ENCODE measurements at regions not wholly inside any gene's neighbourhood (a gene's known extent, or its start where the extent isn't known, plus 50 kb on each side); places are given as distances from the start of the nearest gene placed in this dataset.

DNA sequence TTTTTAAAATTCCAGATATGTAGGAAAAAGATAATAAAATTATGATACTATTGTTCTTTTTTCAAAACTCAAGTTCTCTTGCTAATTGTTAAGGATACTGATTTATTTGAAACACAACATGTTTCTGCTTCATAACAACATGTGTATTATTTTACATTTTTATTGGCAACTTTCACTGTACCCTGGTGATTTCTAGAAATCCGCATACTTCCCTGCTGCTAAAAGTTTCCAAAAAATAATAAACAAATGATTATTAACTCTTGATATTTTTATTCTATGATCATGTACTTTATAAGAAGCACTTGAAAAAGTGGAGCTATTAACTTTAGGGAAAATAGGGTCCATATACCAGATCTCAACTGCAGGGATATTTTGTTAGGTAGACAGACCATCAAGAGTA is 71.2 kb upstream of the HCCS start:
- Histone ChIP-seq H3F3A (ENCODE audit: insufficient read depth, low read length, poor library complexity, severe bottlenecking) (no peaks in the 10 kb centered on the region), H3K27me3 (ENCODE audit: insufficient read depth, low read depth, low read length) (no peaks in the 10 kb centered on the region), H3K9me2 (ENCODE audit: insufficient read depth, low read length) (no peaks in the 10 kb centered on the region), H3K9ac (ENCODE audit: low read length) (no peak overlapping the region), H3K4me2 (ENCODE audit: low read length) (no peak overlapping the region), H2AFZ (ENCODE audit: low read depth, low read length) (no peak overlapping the region), H3K79me2 (replicated peaks; ENCODE audit: insufficient read depth, low read length) (no peaks in the 10 kb centered on the region), H3K9me3 (ENCODE audit: low read length) (no peaks in the 10 kb centered on the region), H3K27ac (ENCODE audit: low read length) (no peak overlapping the region), H3K36me3 (ENCODE audit: insufficient read depth, low read length) (no peaks in the 10 kb centered on the region), H3K4me3 (ENCODE audit: low read length) (no peak overlapping the region), H4K20me1 (ENCODE audit: insufficient read depth) (no peaks in the 10 kb centered on the region)
- TF ChIP-seq SMC3 (conservative IDR thresholded peaks at IDR 0.05; ENCODE audit: poor library complexity) (no peak), POLR2AphosphoS5 (IDR thresholded peaks at IDR 0.05) (no peak), MXI1 (conservative IDR thresholded peaks at IDR 0.05; ENCODE audit: poor library complexity, severe bottlenecking) (no peak), EP300 (conservative IDR thresholded peaks at IDR 0.05; ENCODE audit: poor library complexity, severe bottlenecking) (no peak), TAF1 (IDR thresholded peaks at IDR 0.05; ENCODE audit: low read depth) (no peak), EZH2 (IDR thresholded peaks at IDR 0.05; ENCODE audit: borderline replicate concordance, insufficient read depth, low read length, poor library complexity, severe bottlenecking) (no peak), RAD21 (conservative IDR thresholded peaks at IDR 0.05) (no peak)
- TF ChIP-seq, protein P1, sequence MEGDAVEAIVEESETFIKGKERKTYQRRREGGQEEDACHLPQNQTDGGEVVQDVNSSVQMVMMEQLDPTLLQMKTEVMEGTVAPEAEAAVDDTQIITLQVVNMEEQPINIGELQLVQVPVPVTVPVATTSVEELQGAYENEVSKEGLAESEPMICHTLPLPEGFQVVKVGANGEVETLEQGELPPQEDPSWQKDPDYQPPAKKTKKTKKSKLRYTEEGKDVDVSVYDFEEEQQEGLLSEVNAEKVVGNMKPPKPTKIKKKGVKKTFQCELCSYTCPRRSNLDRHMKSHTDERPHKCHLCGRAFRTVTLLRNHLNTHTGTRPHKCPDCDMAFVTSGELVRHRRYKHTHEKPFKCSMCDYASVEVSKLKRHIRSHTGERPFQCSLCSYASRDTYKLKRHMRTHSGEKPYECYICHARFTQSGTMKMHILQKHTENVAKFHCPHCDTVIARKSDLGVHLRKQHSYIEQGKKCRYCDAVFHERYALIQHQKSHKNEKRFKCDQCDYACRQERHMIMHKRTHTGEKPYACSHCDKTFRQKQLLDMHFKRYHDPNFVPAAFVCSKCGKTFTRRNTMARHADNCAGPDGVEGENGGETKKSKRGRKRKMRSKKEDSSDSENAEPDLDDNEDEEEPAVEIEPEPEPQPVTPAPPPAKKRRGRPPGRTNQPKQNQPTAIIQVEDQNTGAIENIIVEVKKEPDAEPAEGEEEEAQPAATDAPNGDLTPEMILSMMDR (IDR thresholded peaks at IDR 0.05; ENCODE audit: poor library complexity, severe bottlenecking): no peak
- TF ChIP-seq, protein P2, sequence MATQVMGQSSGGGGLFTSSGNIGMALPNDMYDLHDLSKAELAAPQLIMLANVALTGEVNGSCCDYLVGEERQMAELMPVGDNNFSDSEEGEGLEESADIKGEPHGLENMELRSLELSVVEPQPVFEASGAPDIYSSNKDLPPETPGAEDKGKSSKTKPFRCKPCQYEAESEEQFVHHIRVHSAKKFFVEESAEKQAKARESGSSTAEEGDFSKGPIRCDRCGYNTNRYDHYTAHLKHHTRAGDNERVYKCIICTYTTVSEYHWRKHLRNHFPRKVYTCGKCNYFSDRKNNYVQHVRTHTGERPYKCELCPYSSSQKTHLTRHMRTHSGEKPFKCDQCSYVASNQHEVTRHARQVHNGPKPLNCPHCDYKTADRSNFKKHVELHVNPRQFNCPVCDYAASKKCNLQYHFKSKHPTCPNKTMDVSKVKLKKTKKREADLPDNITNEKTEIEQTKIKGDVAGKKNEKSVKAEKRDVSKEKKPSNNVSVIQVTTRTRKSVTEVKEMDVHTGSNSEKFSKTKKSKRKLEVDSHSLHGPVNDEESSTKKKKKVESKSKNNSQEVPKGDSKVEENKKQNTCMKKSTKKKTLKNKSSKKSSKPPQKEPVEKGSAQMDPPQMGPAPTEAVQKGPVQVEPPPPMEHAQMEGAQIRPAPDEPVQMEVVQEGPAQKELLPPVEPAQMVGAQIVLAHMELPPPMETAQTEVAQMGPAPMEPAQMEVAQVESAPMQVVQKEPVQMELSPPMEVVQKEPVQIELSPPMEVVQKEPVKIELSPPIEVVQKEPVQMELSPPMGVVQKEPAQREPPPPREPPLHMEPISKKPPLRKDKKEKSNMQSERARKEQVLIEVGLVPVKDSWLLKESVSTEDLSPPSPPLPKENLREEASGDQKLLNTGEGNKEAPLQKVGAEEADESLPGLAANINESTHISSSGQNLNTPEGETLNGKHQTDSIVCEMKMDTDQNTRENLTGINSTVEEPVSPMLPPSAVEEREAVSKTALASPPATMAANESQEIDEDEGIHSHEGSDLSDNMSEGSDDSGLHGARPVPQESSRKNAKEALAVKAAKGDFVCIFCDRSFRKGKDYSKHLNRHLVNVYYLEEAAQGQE (IDR thresholded peaks at IDR 0.05; ENCODE audit: borderline replicate concordance): no peak

DNA sequence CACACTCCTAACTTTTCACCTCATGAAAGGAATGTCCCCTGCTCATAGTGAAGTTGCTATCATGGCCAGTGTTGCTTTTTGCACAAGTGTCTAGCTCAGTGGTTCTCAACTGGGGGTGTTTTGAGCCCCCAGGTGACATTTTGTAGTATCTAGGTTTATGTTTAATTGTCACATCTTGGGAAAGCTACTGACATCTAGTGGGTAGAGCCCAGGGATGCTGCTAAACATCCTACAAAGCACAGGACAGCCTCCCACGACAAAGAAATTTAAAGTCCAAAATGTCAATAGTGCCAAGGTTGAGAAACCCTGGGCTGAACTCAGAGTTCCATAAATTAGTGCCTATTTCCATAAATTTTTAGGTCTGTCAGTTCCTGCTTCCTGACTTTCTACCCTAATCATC is 70.7 kb upstream of the HCCS start:
- Histone ChIP-seq H3K27me3 (ENCODE audit: insufficient read depth, low read depth, low read length) (no peaks in the 10 kb centered on the region), H3K9ac (ENCODE audit: low read length) (no peak overlapping the region), H2AFZ (ENCODE audit: low read depth, low read length) (no peak overlapping the region), H3K9me3 (ENCODE audit: low read length) (no peaks in the 10 kb centered on the region), H3K4me2 (ENCODE audit: low read length) (no peak overlapping the region), H3F3A (ENCODE audit: insufficient read depth, low read length, poor library complexity, severe bottlenecking) (no peaks in the 10 kb centered on the region), H3K27ac (ENCODE audit: low read length) (no peak overlapping the region), H3K4me3 (ENCODE audit: low read length) (no peak overlapping the region), H3K9me2 (ENCODE audit: insufficient read depth, low read length) (no peaks in the 10 kb centered on the region), H4K20me1 (ENCODE audit: insufficient read depth) (no peaks in the 10 kb centered on the region), H3K79me2 (replicated peaks; ENCODE audit: insufficient read depth, low read length) (no peaks in the 10 kb centered on the region), H3K36me3 (ENCODE audit: insufficient read depth, low read length) (no peaks in the 10 kb centered on the region)
- TF ChIP-seq RAD21 (conservative IDR thresholded peaks at IDR 0.05) (no peak), POLR2AphosphoS5 (IDR thresholded peaks at IDR 0.05) (no peak), TAF1 (IDR thresholded peaks at IDR 0.05; ENCODE audit: low read depth) (no peak), EP300 (conservative IDR thresholded peaks at IDR 0.05; ENCODE audit: poor library complexity, severe bottlenecking) (no peak), EZH2 (IDR thresholded peaks at IDR 0.05; ENCODE audit: borderline replicate concordance, insufficient read depth, low read length, poor library complexity, severe bottlenecking) (no peak), MXI1 (conservative IDR thresholded peaks at IDR 0.05; ENCODE audit: poor library complexity, severe bottlenecking) (no peak), SMC3 (conservative IDR thresholded peaks at IDR 0.05; ENCODE audit: poor library complexity) (no peak)
- TF ChIP-seq, protein P1 (IDR thresholded peaks at IDR 0.05; ENCODE audit: poor library complexity, severe bottlenecking): no peak
- TF ChIP-seq, protein P2 (IDR thresholded peaks at IDR 0.05; ENCODE audit: borderline replicate concordance): no peak

All from neural cell (in vitro differentiated cells).